H1 (cell line): ENCODE measurements at regions not wholly inside any gene's neighbourhood (a gene's known extent, or its start where the extent isn't known, plus 50 kb on each side); places are given as distances from the start of the nearest gene placed in this dataset.

Source experiments
- CTCF ChIA-PET: fragments of 300-600 bp; sonication (Branson Sonifier 250); formaldehyde crosslinking; loops from one replicate; lab custom pipeline; 2021; ENCODE audit not compliant: partially characterized antibody; lab: Charles Lee
- POLR2A ChIA-PET: fragments of 300-600 bp; sonication (Branson Sonifier 250); formaldehyde crosslinking; loops from one replicate; lab custom pipeline; 2021; ENCODE audit warnings: inconsistent platforms; ENCODE audit not compliant: partially characterized antibody; lab: Charles Lee
- DNase-seq, 2 experiments: peaks; one replicate each; pipeline versions ENCODE4 v3.0.0 to v3.0.0-alpha.2; 2010 to 2022; ENCODE audit warnings: low spot score in 2 of 2, low read depth in 1 of 2, mixed read lengths in 1 of 2
- FAIRE-seq: peaks from 2 replicates; lab custom pipeline; 2011; peaks lifted over from hg19 to GRCh38; lab: Jason Lieb, UNC
- H2AFZ ChIP-seq: 2 replicates; pipeline ENCODE4 v1.8.1; 2012; ENCODE audit warnings: low read length, inconsistent platforms
- H2AK5ac ChIP-seq: 2 replicates; pipeline ENCODE4 v1.6.1; 2013; ENCODE audit warnings: low read depth, low read length
- H2BK120ac ChIP-seq: replicated peaks from 2 replicates; pipeline ENCODE3; 2013; ENCODE audit warnings: low read depth, low read length, inconsistent platforms
- H2BK12ac ChIP-seq: 2 replicates; pipeline ENCODE4 v1.6.1; 2013; ENCODE audit warnings: low read depth, low read length
- H2BK15ac ChIP-seq: 2 replicates; pipeline ENCODE4 v1.6.1; 2013; ENCODE audit warnings: low read length
- H2BK20ac ChIP-seq: 2 replicates; pipeline ENCODE4 v1.6.1; 2013; ENCODE audit warnings: low read length
- H2BK5ac ChIP-seq: 2 replicates; pipeline ENCODE4 v1.6.1; 2013; ENCODE audit warnings: low read depth, low read length
- H3K14ac ChIP-seq: 2 replicates; pipeline ENCODE4 v1.6.1; 2013; ENCODE audit warnings: inconsistent platforms; ENCODE audit not compliant: insufficient read length
- H3K18ac ChIP-seq: 2 replicates; pipeline ENCODE4 v1.6.1; 2013; ENCODE audit warnings: low read length; ENCODE audit errors: extremely low read depth
- H3K23ac ChIP-seq: 2 replicates; pipeline ENCODE4 v1.6.1; 2013; ENCODE audit warnings: inconsistent platforms; ENCODE audit not compliant: insufficient read length
- H3K23me2 ChIP-seq: 2 replicates; pipeline ENCODE4 v1.6.1; 2013; ENCODE audit warnings: low read depth, low read length
- H3K27ac ChIP-seq: 2 replicates; pipeline ENCODE4 v1.6.1; 2011; ENCODE audit warnings: low read depth, low read length, inconsistent platforms
- H3K27me3 ChIP-seq, 4 experiments: replicated peaks in 1 of 4; 1 replicate in 1 of 4; 2 replicates in 3 of 4; pipeline versions ENCODE4 v1.6.1 to v1.8.1; 2011 to 2013; ENCODE audit warnings: low read length in 3 of 4, mild to moderate bottlenecking in 3 of 4, inconsistent platforms in 2 of 4, mixed read lengths in 2 of 4, moderate library complexity in 1 of 4; ENCODE audit not compliant: control insufficient read depth in 3 of 4, insufficient read depth in 3 of 4; ENCODE audit errors: extremely low read depth in 1 of 4
- H3K36me3 ChIP-seq, 4 experiments: 2 replicates each; pipeline versions ENCODE4 v1.6.1 to v1.8.1; 2011 to 2013; ENCODE audit warnings: mild to moderate bottlenecking in 4 of 4, low read length in 3 of 4, moderate library complexity in 2 of 4, control low read depth in 1 of 4, inconsistent platforms in 1 of 4; ENCODE audit not compliant: insufficient read depth in 4 of 4, control insufficient read depth in 2 of 4
- H3K4ac ChIP-seq: replicated peaks from 2 replicates; pipeline ENCODE3; 2013; ENCODE audit warnings: low read length, low read depth, mixed read lengths, inconsistent platforms; ENCODE audit not compliant: insufficient read length
- H3K4me1 ChIP-seq, 4 experiments: replicated peaks in 1 of 4; 1 replicate in 1 of 4; 2 replicates in 3 of 4; pipeline versions ENCODE4 v1.6.1 to v1.8.1; 2011 to 2013; ENCODE audit warnings: low read length in 3 of 4, inconsistent platforms in 2 of 4, mixed read lengths in 1 of 4; ENCODE audit not compliant: insufficient read depth in 4 of 4, control insufficient read depth in 3 of 4
- H3K4me2 ChIP-seq, 2 experiments: 2 replicates each; pipeline versions ENCODE4 v1.6.1 to v1.8.1; 2011 to 2013; ENCODE audit warnings: low read depth in 2 of 2, low read length in 2 of 2, control low read depth in 1 of 2, inconsistent platforms in 1 of 2, mild to moderate bottlenecking in 1 of 2; ENCODE audit not compliant: insufficient read depth in 1 of 2
- H3K4me3 ChIP-seq, 4 experiments: fragments of 200-600, 300-600 bp in 1 of 4; sonication (generic), shearing (Covaris generic), sonication (Bioruptor Twin) in 1 of 4; 2 replicates each; pipeline versions ENCODE4 v1.5.1 to v1.8.1; 2011 to 2016; ENCODE audit warnings: low read length in 4 of 4, low read depth in 3 of 4, control low read depth in 2 of 4, inconsistent platforms in 2 of 4, mild to moderate bottlenecking in 2 of 4, mixed read lengths in 1 of 4, moderate library complexity in 1 of 4; ENCODE audit not compliant: insufficient read depth in 2 of 4; ENCODE audit errors: extremely low read depth in 1 of 4
- H3K56ac ChIP-seq: replicated peaks from 2 replicates; pipeline ENCODE3; 2013; ENCODE audit warnings: low read depth, mild to moderate bottlenecking, mixed read lengths, low read length, inconsistent platforms; ENCODE audit not compliant: insufficient read length
- H3K79me1 ChIP-seq: 2 replicates; pipeline ENCODE4 v1.6.1; 2013; ENCODE audit warnings: low read depth, low read length, control low read depth
- H3K79me2 ChIP-seq, 2 experiments: 2 replicates each; pipeline versions ENCODE4 v1.6.1 to v1.8.1; 2012 to 2013; ENCODE audit warnings: low read length in 2 of 2, mild to moderate bottlenecking in 2 of 2, inconsistent platforms in 1 of 2; ENCODE audit not compliant: insufficient read depth in 2 of 2, control insufficient read depth in 1 of 2
- H3K9ac ChIP-seq, 4 experiments: replicated peaks in 1 of 4; 1 replicate in 1 of 4; 2 replicates in 3 of 4; pipeline versions ENCODE4 v1.6.1 to v1.8.1; 2011 to 2013; ENCODE audit warnings: low read depth in 3 of 4, low read length in 3 of 4, control low read depth in 2 of 4, mild to moderate bottlenecking in 2 of 4, moderate library complexity in 2 of 4, inconsistent platforms in 1 of 4; ENCODE audit errors: extremely low read depth in 1 of 4
- H3K9me3 ChIP-seq, 2 experiments: 2 replicates each; pipeline versions ENCODE4 v1.6.1 to v1.8.1; 2012 to 2013; ENCODE audit warnings: mild to moderate bottlenecking in 2 of 2, moderate library complexity in 2 of 2, control low read depth in 1 of 2, inconsistent platforms in 1 of 2, low read depth in 1 of 2, low read length in 1 of 2, mixed read lengths in 1 of 2; ENCODE audit not compliant: insufficient read depth in 2 of 2
- H4K20me1 ChIP-seq, 2 experiments: replicated peaks in 1 of 2; 2 replicates each; pipeline versions ENCODE3 to v1.8.1; 2011 to 2013; ENCODE audit warnings: inconsistent platforms in 2 of 2, low read length in 2 of 2, mild to moderate bottlenecking in 1 of 2; ENCODE audit not compliant: insufficient read depth in 2 of 2, control insufficient read depth in 1 of 2
- H4K5ac ChIP-seq: 2 replicates; pipeline ENCODE4 v1.6.1; 2013; ENCODE audit warnings: low read length, low read depth, mixed read lengths, inconsistent platforms; ENCODE audit not compliant: insufficient read length
- H4K8ac ChIP-seq: 2 replicates; pipeline ENCODE4 v1.8.0; 2013; ENCODE audit warnings: mild to moderate bottlenecking, moderate library complexity, low read length, inconsistent platforms; ENCODE audit not compliant: insufficient read depth; ENCODE audit errors: extremely low read depth
- H4K91ac ChIP-seq: replicated peaks from 2 replicates; pipeline ENCODE3; 2013; ENCODE audit warnings: low read length, mixed read lengths, inconsistent platforms; ENCODE audit not compliant: insufficient read length
- CBX8 ChIP-seq: fragments of 300-800, 300-1000 bp; sonication (generic); IDR thresholded peaks from 2 replicates; pipeline ENCODE4 v1.7.1; 2016; ENCODE audit warnings: low read depth, low read length, borderline replicate concordance
- EP300 ChIP-seq, 2 experiments: IDR thresholded peaks; 1 replicate in 1 of 2; 2 replicates in 1 of 2; pipeline ENCODE4 v1.6.1; 2011 to 2012; ENCODE audit warnings: low read depth in 2 of 2, low read length in 2 of 2, mild to moderate bottlenecking in 2 of 2, borderline replicate concordance in 1 of 2, inconsistent platforms in 1 of 2, moderate library complexity in 1 of 2
- HDAC2 ChIP-seq, 2 experiments: fragments of 300-600 bp in 1 of 2; sonication (generic) in 1 of 2; IDR thresholded peaks; 2 replicates each; pipeline ENCODE4 v1.6.1; 2011 to 2012; ENCODE audit warnings: low read depth in 2 of 2, low read length in 2 of 2, mild to moderate bottlenecking in 2 of 2, moderate library complexity in 2 of 2, borderline replicate concordance in 1 of 2, inconsistent platforms in 1 of 2
- JUN ChIP-seq: IDR thresholded peaks from 2 replicates; pipeline ENCODE4 v1.6.1; 2011; ENCODE audit warnings: low read depth, mild to moderate bottlenecking, improper control_type of control experiment, low read length
- KDM5A ChIP-seq: fragments of 200-600 bp; IDR thresholded peaks from 2 replicates; pipeline ENCODE4 v1.7.1; 2012; ENCODE audit warnings: mild to moderate bottlenecking, low read length, inconsistent platforms, mixed read lengths
- NRF1 ChIP-seq: IDR thresholded peaks from 2 replicates; pipeline ENCODE4 v1.6.1; 2011; ENCODE audit warnings: mild to moderate bottlenecking, low read depth, low read length, improper control_type of control experiment
- POLR2AphosphoS5 ChIP-seq: IDR thresholded peaks from 2 replicates; pipeline ENCODE4 v1.6.1; 2011; ENCODE audit warnings: low read depth, low read length
- RBBP5 ChIP-seq: IDR thresholded peaks from 2 replicates; pipeline ENCODE4 v1.7.1; 2012; ENCODE audit warnings: low read depth, mild to moderate bottlenecking, inconsistent platforms, low read length, moderate library complexity, borderline replicate concordance
- RFX5 ChIP-seq: IDR thresholded peaks from 2 replicates; pipeline ENCODE4 v1.6.1; 2011; ENCODE audit warnings: low read depth, low read length, improper control_type of control experiment, borderline replicate concordance
- SP2 ChIP-seq: IDR thresholded peaks from 2 replicates; pipeline ENCODE4 v1.6.1; 2012; ENCODE audit warnings: mild to moderate bottlenecking, low read length, inconsistent platforms
- SUZ12 ChIP-seq: fragments of 200-600 bp; sonication (generic); IDR thresholded peaks from 2 replicates; pipeline ENCODE4 v1.6.1; 2012; ENCODE audit warnings: mild to moderate bottlenecking, inconsistent platforms, low read length, moderate library complexity, mixed read lengths
- TAF1 ChIP-seq: IDR thresholded peaks from 2 replicates; pipeline ENCODE4 v1.6.1; 2011; ENCODE audit warnings: mild to moderate bottlenecking, low read depth, low read length
- WGBS, 2 experiments: shearing (Covaris generic) in 1 of 2; methylation state at CpG; one replicate each; pipeline versions ENCODE4 v1.1.6 to v1.1.7; 2013 to 2015; ENCODE audit warnings: low lambda C conversion rate in 2 of 2, mixed read lengths in 2 of 2, inconsistent platforms in 1 of 2, low coverage in 1 of 2, missing lambda C conversion rate in 1 of 2; ENCODE audit not compliant: insufficient replicate concordance in 2 of 2, insufficient coverage in 1 of 2, insufficient read length in 1 of 2; ENCODE audit errors: extremely low coverage in 1 of 2, missing lambda C conversion rate in 1 of 2; 5-methylcytosine and 5-hydroxymethylcytosine counted together

DNA sequence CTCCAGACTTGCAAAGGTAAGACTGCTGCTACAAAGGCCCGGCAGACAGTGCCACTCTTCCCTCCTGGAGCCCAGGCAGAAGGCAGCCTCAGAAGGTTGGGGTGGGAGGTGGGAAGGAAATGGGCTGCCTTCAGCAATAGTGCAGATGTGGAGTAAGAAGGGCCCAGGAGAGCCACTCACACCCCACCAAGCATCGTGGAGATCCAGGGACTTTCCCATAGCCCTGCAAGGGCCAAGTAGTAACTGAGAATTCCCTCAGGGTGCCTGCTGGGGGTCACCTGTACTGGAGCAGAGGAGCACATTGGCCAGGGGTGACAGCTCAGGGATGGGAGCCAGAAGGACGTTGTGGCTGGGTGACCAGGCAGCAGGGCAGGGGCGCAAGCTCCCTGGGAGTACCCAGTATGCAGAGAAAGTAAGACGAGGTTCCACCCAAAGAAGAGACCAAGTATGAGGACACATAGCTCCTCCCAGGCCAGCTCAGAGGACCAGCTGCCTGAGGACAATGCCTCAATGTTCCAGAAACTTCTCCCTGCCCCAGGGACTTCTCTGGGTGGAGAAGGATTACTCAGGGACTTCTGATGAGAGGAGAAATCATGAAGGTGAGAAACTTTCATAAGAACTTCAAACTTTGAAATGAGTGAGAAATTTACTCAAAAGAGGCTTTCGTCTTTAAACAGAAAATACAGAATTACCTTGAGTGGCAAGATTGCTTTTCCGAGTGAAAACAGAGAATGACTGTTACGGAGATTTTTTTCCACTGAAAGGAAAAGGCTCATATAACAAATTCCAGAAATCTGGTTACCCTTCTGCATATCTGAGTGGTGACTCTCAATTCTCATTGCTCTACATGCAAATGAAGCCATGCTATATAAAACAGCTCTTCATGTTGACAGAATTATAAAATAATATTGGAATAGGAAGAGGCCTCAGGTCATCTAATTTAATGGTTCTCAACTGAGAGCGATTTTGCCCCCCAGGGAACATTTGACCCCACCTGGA, 87.9 kb upstream of the TRIO start:
- Histone ChIP-seq H2BK20ac (no peak overlapping the region), H2BK5ac (no peak overlapping the region), H3K23me2 (no peaks in the 10 kb centered on the region), H3K14ac (no peak overlapping the region), H3K79me2 (no peaks in the 10 kb centered on the region; a peak in 1 of 4 replicates), H2AK5ac (no peak overlapping the region), H3K27me3 (no peaks in the 10 kb centered on the region), H3K23ac (no peak overlapping the region), H4K8ac (no peak overlapping the region), H3K4me1 (no peaks in the 10 kb centered on the region), H3K27ac (no peak overlapping the region), H3K9ac (no peak overlapping the region), H3K18ac (no peak overlapping the region), H3K4me2 (no peak overlapping the region), H4K5ac (no peak overlapping the region), H2BK15ac (no peak overlapping the region), H3K4me3 (no peak overlapping the region), H3K36me3 (no peaks in the 10 kb centered on the region), H3K56ac (no peak overlapping the region), H3K79me1 (no peaks in the 10 kb centered on the region), H3K9me3 (no peaks in the 10 kb centered on the region), H2BK120ac (no peak overlapping the region), H4K91ac (no peak overlapping the region), H4K20me1 (no peaks in the 10 kb centered on the region), H2AFZ (no peak overlapping the region), H2BK12ac (no peak overlapping the region), H3K4ac (no peak overlapping the region)
- no peak for DNase-seq
- FAIRE-seq = no peak
- CTCF ChIA-PET = interaction anchor here (1.4 kb wide), 2 partner anchors 13 to 53 kb away, joined by 3 to 6 read pairs; no protein-coding TSS in a partner anchor
- 77% methylated on average over 9 of the region's 9 CpGs; no CpG with 5 or more reads in 1 of the 2 experiments for WGBS, 2 experiments
- POLR2A ChIA-PET = no interaction called here
- TF ChIP-seq SP2 (no peak), SUZ12 (no peak), RBBP5 (no peak), KDM5A (no peak), CBX8 (no peak), JUN (no peak), TAF1 (no peak), EP300 (IDR thresholded peaks at IDR 0.05; ENCODE audit: borderline replicate concordance in 1 of 2, low read depth in 2 of 2, low read length in 2 of 2) (no peak), HDAC2 (IDR thresholded peaks at IDR 0.05; ENCODE audit: borderline replicate concordance in 1 of 2, low read depth in 2 of 2, low read length in 2 of 2) (no peak), POLR2AphosphoS5 (no peak), RFX5 (no peak), NRF1 (no peak)
